HCT116 (cell line): ENCODE measurements at regions not wholly inside any gene's neighbourhood (a gene's known extent, or its start where the extent isn't known, plus 50 kb on each side); places are given as distances from the start of the nearest gene placed in this dataset.

Experiments used
- ATAC-seq: fragments of 200-7000 bp; cut with Tn5 transposase; 2 replicates; pipeline ENCODE4 v1.9.1; 2020; ENCODE audit warnings: mild to moderate bottlenecking, moderate library complexity
- BruUV-seq: library from RNA; stranded (reverse); fragments of 400-500 nt; replicated peaks from 2 replicates; lab custom pipeline; 2021; lab: Mats Ljungman, UMichigan
- CTCF ChIA-PET: fragments of 300-600 bp; sonication (Branson Sonifier 250); formaldehyde crosslinking; loops from one replicate; lab custom pipeline; 2021; ENCODE audit warnings: antibody characterized with exemption; lab: Charles Lee
- POLR2A ChIA-PET: fragments of 300-600, 350-600 bp; sonication (Branson Sonifier 250); formaldehyde crosslinking; loops from one replicate; lab custom pipeline; 2021; ENCODE audit warnings: antibody characterized with exemption; lab: Charles Lee
- RAD21 ChIA-PET, 2 experiments: fragments of 300-600 bp; sonication (Branson Sonifier 250); formaldehyde crosslinking; loops; one replicate each; lab custom pipeline; 2023; ENCODE audit warnings: low total read pairs in 2 of 2; ENCODE audit not compliant: uncharacterized antibody in 2 of 2, unreplicated experiment in 2 of 2, low non-redundant PET in 1 of 2; lab: Charles Lee
- DNase-seq: peaks from one replicate; pipeline ENCODE4 v3.0.0-alpha.2; 2010; ENCODE audit warnings: low read depth, low spot score
- H2AFZ ChIP-seq: fragments of 200-600 bp; shearing (Covaris generic), sonication (generic); 2 replicates; pipeline ENCODE4 v1.6.1; 2017; ENCODE audit warnings: low read depth, mixed run types, mixed read lengths, antibody characterized with exemption, low read length; ENCODE audit not compliant: poor library complexity, severe bottlenecking
- H3K27ac ChIP-seq: 2 replicates; pipeline ENCODE4 v1.5.1; 2012; ENCODE audit warnings: low read depth, low read length
- H3K27me3 ChIP-seq: fragments of 200-600 bp; sonication (generic); 2 replicates; pipeline ENCODE4 v1.6.1; 2016; ENCODE audit warnings: mixed run types, low read length, mixed read lengths; ENCODE audit not compliant: insufficient read depth
- H3K36me3 ChIP-seq, 2 experiments: fragments of 200-500 bp in 1 of 2; fragments of 200-600 bp in 1 of 2; sonication (Bioruptor generic) in 1 of 2; sonication (generic) in 1 of 2; 2 replicates each; pipeline versions ENCODE4 v1.5.1 to v1.6.1; 2014 to 2016; ENCODE audit warnings: low read length in 2 of 2, inconsistent platforms in 1 of 2, mixed read lengths in 1 of 2, mixed run types in 1 of 2; ENCODE audit not compliant: insufficient read depth in 2 of 2, control insufficient read depth in 1 of 2
- H3K4me1 ChIP-seq, 2 experiments: fragments of 200-600 bp in 1 of 2; sonication (generic) in 1 of 2; 2 replicates each; pipeline versions ENCODE4 v1.5.1 to v1.6.1; 2012 to 2017; ENCODE audit warnings: low read length in 2 of 2, inconsistent platforms in 1 of 2, mild to moderate bottlenecking in 1 of 2, mixed read lengths in 1 of 2, mixed run types in 1 of 2, moderate library complexity in 1 of 2; ENCODE audit not compliant: insufficient read depth in 2 of 2, control insufficient read depth in 1 of 2
- H3K4me2 ChIP-seq: fragments of 200-600 bp; sonication (generic); 2 replicates; pipeline ENCODE4 v1.6.1; 2017; ENCODE audit warnings: mixed run types, low read length, mixed read lengths
- H3K4me3 ChIP-seq, 2 experiments: fragments of 200-600 bp in 1 of 2; sonication (generic) in 1 of 2; replicated peaks in 1 of 2; 2 replicates each; pipeline ENCODE4 v1.5.1; 2011 to 2016; ENCODE audit warnings: low read length in 2 of 2, control low read depth in 1 of 2, low read depth in 1 of 2, mild to moderate bottlenecking in 1 of 2, mixed read lengths in 1 of 2, mixed run types in 1 of 2
- H3K79me2 ChIP-seq: fragments of 200-600 bp; sonication (generic); 2 replicates; pipeline ENCODE4 v1.6.1; 2017; ENCODE audit warnings: mild to moderate bottlenecking, mixed run types, low read length, moderate library complexity, mixed read lengths; ENCODE audit not compliant: insufficient read depth
- H3K9ac ChIP-seq: fragments of 200-600 bp; sonication (generic); 2 replicates; pipeline ENCODE4 v1.6.1; 2016; ENCODE audit warnings: low read length, mixed read lengths
- H3K9me2 ChIP-seq: fragments of 200-600 bp; sonication (generic), shearing (Covaris generic); 2 replicates; pipeline ENCODE4 v1.6.1; 2017; ENCODE audit warnings: mixed run types, mild to moderate bottlenecking, moderate library complexity; ENCODE audit not compliant: insufficient read depth
- H3K9me3 ChIP-seq, 2 experiments: fragments of 200-500 bp in 1 of 2; fragments of 200-600 bp in 1 of 2; sonication (Bioruptor generic) in 1 of 2; sonication (generic) in 1 of 2; 2 replicates each; pipeline ENCODE4 v1.6.1; 2014 to 2017; ENCODE audit warnings: low read length in 2 of 2, mixed read lengths in 2 of 2, inconsistent platforms in 1 of 2, low read depth in 1 of 2, mild to moderate bottlenecking in 1 of 2, mixed run types in 1 of 2, moderate library complexity in 1 of 2; ENCODE audit not compliant: control insufficient read depth in 1 of 2, insufficient read depth in 1 of 2
- H4K20me1 ChIP-seq: fragments of 200-600 bp; sonication (generic), shearing (Covaris generic); 2 replicates; pipeline ENCODE4 v1.6.1; 2017; ENCODE audit warnings: mixed run types, mild to moderate bottlenecking, moderate library complexity; ENCODE audit not compliant: insufficient read depth
- ATF3 ChIP-seq: IDR thresholded peaks from 2 replicates; pipeline ENCODE4 v1.6.1; 2012
- CEBPB ChIP-seq: IDR thresholded peaks from 2 replicates; pipeline ENCODE4 v1.6.1; 2012; ENCODE audit warnings: low read depth
- EGR1 ChIP-seq: IDR thresholded peaks from 2 replicates; pipeline ENCODE4 v1.6.1; 2012; ENCODE audit warnings: low read depth
- ELF1 ChIP-seq: IDR thresholded peaks from 2 replicates; pipeline ENCODE4 v1.6.1; 2012; ENCODE audit warnings: low read depth, borderline replicate concordance
- EZH2phosphoT487 ChIP-seq: fragments of 200-600 bp; IDR thresholded peaks from 2 replicates; pipeline ENCODE4 v1.6.1; 2018; ENCODE audit warnings: antibody characterized with exemption, borderline replicate concordance
- FOSL1 ChIP-seq: IDR thresholded peaks from 2 replicates; pipeline ENCODE4 v1.6.1; 2012; ENCODE audit warnings: low read depth
- JUND ChIP-seq: IDR thresholded peaks from 2 replicates; pipeline ENCODE4 v1.6.1; 2012
- MAX ChIP-seq: IDR thresholded peaks from 2 replicates; pipeline ENCODE4 v1.6.1; 2012
- POLR2A ChIP-seq: IDR thresholded peaks from 2 replicates; pipeline ENCODE4 v1.7.0; 2011; ENCODE audit warnings: borderline replicate concordance; ENCODE audit not compliant: insufficient read depth, insufficient read length; ENCODE audit errors: extremely low read depth
- POLR2AphosphoS5 ChIP-seq: IDR thresholded peaks from 2 replicates; pipeline ENCODE4 v1.6.1; 2011; ENCODE audit warnings: mild to moderate bottlenecking, low read depth, low read length, moderate library complexity
- RAD21 ChIP-seq: IDR thresholded peaks from 2 replicates; pipeline ENCODE4 v1.6.1; 2012; ENCODE audit warnings: low read depth, mild to moderate bottlenecking
- REST ChIP-seq: IDR thresholded peaks from 2 replicates; pipeline ENCODE4 v1.6.1; 2012; ENCODE audit warnings: low read depth
- SIN3A ChIP-seq: IDR thresholded peaks from 2 replicates; pipeline ENCODE4 v1.6.1; 2012; ENCODE audit warnings: low read depth
- SP1 ChIP-seq: IDR thresholded peaks from 2 replicates; pipeline ENCODE4 v1.6.1; 2012; ENCODE audit warnings: low read depth
- SRF ChIP-seq: IDR thresholded peaks from 2 replicates; pipeline ENCODE4 v1.6.1; 2012; ENCODE audit warnings: low read depth
- TCF7L2 ChIP-seq: IDR thresholded peaks from 2 replicates; pipeline ENCODE4 v1.7.0; 2011; ENCODE audit warnings: borderline replicate concordance, inconsistent platforms; ENCODE audit not compliant: insufficient read depth, insufficient read length; ENCODE audit errors: extremely low read depth
- YY1 ChIP-seq: IDR thresholded peaks from 2 replicates; pipeline ENCODE4 v1.6.1; 2011; ENCODE audit warnings: low read length, low read depth, moderate library complexity, mild to moderate bottlenecking; ENCODE audit not compliant: insufficient replicate concordance; ENCODE audit errors: extremely low read depth
- ZFX ChIP-seq: fragments of 450-650 bp; IDR thresholded peaks from 2 replicates; pipeline ENCODE4 v1.6.1; 2017
- ZNF274 ChIP-seq: fragments of 200-500 bp; sonication (Bioruptor generic); IDR thresholded peaks from 2 replicates; pipeline ENCODE4 v1.6.1; 2014; ENCODE audit warnings: mild to moderate bottlenecking, low read depth, low read length, inconsistent platforms
- intact Hi-C: fragments of 100-400 bp; cut with micrococcal nuclease; formaldehyde crosslinking; loops from 2 replicates; pipeline ENCODE4 v1.10.0; 2022

GRCh38 chr6:149185799-149186357 lies 131.6 kb upstream of the TAB2 start:
- no peaks in the 10 kb centered on the region for H3K9me3 ChIP-seq
- no peaks in the 10 kb centered on the region for H4K20me1 ChIP-seq
- H3K27me3 ChIP-seq: no peaks in the 10 kb centered on the region
- H3K4me2 ChIP-seq: no peak overlapping the region
- intact Hi-C loops: no loop called here
- H3K36me3 ChIP-seq: no peaks in the 10 kb centered on the region
- no peak for TF ChIP-seq ATF3
- no peak for TF ChIP-seq JUND
- no peak for TF ChIP-seq REST
- no peak for TF ChIP-seq EZH2phosphoT487
- no peak for TF ChIP-seq CEBPB
- TF ChIP-seq SRF: no peak
- no peak for TF ChIP-seq RAD21
- ChIA-PET RAD21 (no interaction called here), POLR2A (no interaction called here), CTCF (no interaction called here)
- no peaks in the 10 kb centered on the region for H3K79me2 ChIP-seq
- BruUV-seq: no TSS peak
- H3K4me1 ChIP-seq: peaks cover 0 to 4% of the 10 kb centered on the region in 2 experiments; a peak in 1 of 4 replicates
- H3K4me3 ChIP-seq: no peak overlapping the region
- H2AFZ ChIP-seq: no peak overlapping the region
- H3K9me2 ChIP-seq: no peaks in the 10 kb centered on the region
- ATAC-seq (no peak), DNase-seq (no peak)
- no peak overlapping the region for H3K27ac ChIP-seq
- no peak overlapping the region for H3K9ac ChIP-seq

- Histone ChIP-seq H3K4me1 (peaks cover 0 to 4% of the 10 kb centered on the region in 2 experiments; a peak in 1 of 4 replicates), H4K20me1 (no peaks in the 10 kb centered on the region), H3K4me3 (no peak overlapping the region), H3K9ac (no peak overlapping the region), H3K9me3 (no peaks in the 10 kb centered on the region), H3K27ac (no peak overlapping the region), H3K79me2 (no peaks in the 10 kb centered on the region), H2AFZ (no peak overlapping the region), H3K27me3 (no peaks in the 10 kb centered on the region), H3K9me2 (no peaks in the 10 kb centered on the region), H3K36me3 (no peaks in the 10 kb centered on the region), H3K4me2 (no peak overlapping the region)
- BruUV-seq: no TSS peak
- intact Hi-C loops: no loop called here
- RAD21 ChIA-PET: no interaction called here
- no peak for ATAC-seq
- POLR2A ChIA-PET: no interaction called here
- CTCF ChIA-PET: no interaction called here
- DNase-seq: no peak
- TF ChIP-seq ZFX (no peak), MAX (no peak), TCF7L2 (no peak), ATF3 (no peak), SIN3A (no peak), ELF1 (no peak), YY1 (no peak), SRF (no peak), POLR2AphosphoS5 (no peak), POLR2A (no peak), FOSL1 (no peak), EGR1 (no peak), ZNF274 (no peak), JUND (no peak), SP1 (no peak)
These were observed 130.6 kb upstream of the TAB2 start for GRCh38 chr6:149186873-149187272.
